ENCODE measurements at regions not wholly inside any gene's neighbourhood (a gene's known extent, or its start where the extent isn't known, plus 50 kb on each side); places are given as distances from the start of the nearest gene placed in this dataset.

DNA sequence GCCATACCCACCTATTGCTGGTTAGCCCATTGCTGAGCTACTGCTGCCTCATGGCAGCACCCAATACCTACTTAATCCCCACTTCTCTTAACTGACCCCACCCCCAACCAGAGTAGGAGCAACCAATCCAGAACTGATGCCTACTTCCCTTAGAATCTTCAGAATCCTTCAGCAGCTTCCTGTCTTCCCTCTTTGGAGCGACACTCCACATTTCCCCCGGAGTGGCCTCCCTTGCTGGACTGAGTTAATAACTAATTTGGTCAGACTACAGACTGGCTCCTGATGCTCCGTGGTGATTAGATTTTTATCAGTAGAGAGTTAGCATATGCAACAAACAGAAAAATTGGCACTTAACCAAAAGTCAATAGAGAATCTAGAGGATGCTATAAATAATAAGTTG lies 51.2 kb upstream of the UBR2 start:
- Histone ChIP-seq H3K36me3 (ENCODE audit: control insufficient read depth in 2 of 2, extremely low read depth in 1 of 2, insufficient read depth in 2 of 2, low read length in 2 of 2) (no peaks in the 10 kb centered on the region), H3K27ac (ENCODE audit: control insufficient read depth, insufficient read depth, low read length) (no peak overlapping the region), H3K4me3 (ENCODE audit: control insufficient read depth in 2 of 3, extremely low read depth in 1 of 3, insufficient read depth in 2 of 3, low read depth in 1 of 3, low read length in 3 of 3) (no peak overlapping the region), H3K79me2 (ENCODE audit: control insufficient read depth, insufficient read depth, low read length) (no peaks in the 10 kb centered on the region), H3K27me3 (ENCODE audit: control insufficient read depth, extremely low read depth, insufficient read depth, low read length) (no peaks in the 10 kb centered on the region), H3K4me1 (ENCODE audit: control insufficient read depth, extremely low read depth, insufficient read depth, low read length) (no peaks in the 10 kb centered on the region), H3K4me2 (ENCODE audit: control insufficient read depth, extremely low read depth, insufficient read depth, low read depth, low read length) (no peak overlapping the region), H4K20me1 (ENCODE audit: control insufficient read depth, extremely low read depth, insufficient read depth, low read length) (no peaks in the 10 kb centered on the region), H3K9ac (ENCODE audit: control insufficient read depth, extremely low read depth, insufficient read depth, low read length) (no peak overlapping the region), H2AFZ (ENCODE audit: control insufficient read depth, low read length) (no peak overlapping the region), H3K9me3 (ENCODE audit: control insufficient read depth, low read depth, low read length) (no peaks in the 10 kb centered on the region), H3K9me1 (ENCODE audit: control insufficient read depth, extremely low read depth, insufficient read depth, low read length) (no peaks in the 10 kb centered on the region)
- no peak for FAIRE-seq
- TF ChIP-seq, protein P1, sequence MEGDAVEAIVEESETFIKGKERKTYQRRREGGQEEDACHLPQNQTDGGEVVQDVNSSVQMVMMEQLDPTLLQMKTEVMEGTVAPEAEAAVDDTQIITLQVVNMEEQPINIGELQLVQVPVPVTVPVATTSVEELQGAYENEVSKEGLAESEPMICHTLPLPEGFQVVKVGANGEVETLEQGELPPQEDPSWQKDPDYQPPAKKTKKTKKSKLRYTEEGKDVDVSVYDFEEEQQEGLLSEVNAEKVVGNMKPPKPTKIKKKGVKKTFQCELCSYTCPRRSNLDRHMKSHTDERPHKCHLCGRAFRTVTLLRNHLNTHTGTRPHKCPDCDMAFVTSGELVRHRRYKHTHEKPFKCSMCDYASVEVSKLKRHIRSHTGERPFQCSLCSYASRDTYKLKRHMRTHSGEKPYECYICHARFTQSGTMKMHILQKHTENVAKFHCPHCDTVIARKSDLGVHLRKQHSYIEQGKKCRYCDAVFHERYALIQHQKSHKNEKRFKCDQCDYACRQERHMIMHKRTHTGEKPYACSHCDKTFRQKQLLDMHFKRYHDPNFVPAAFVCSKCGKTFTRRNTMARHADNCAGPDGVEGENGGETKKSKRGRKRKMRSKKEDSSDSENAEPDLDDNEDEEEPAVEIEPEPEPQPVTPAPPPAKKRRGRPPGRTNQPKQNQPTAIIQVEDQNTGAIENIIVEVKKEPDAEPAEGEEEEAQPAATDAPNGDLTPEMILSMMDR (optimal IDR thresholded peaks at IDR 0.05 in 1 of 3, IDR thresholded peaks at IDR 0.05 in 1 of 3, conservative IDR thresholded peaks at IDR 0.05 in 1 of 3; ENCODE audit: extremely low read depth in 1 of 3, insufficient read depth in 2 of 3, low read length in 3 of 3): no peak
- no peak for TF ChIP-seq EZH2 (IDR thresholded peaks at IDR 0.05; ENCODE audit: low read length)
- DNase-seq (ENCODE audit: low read depth, low spot score): no peak
- dilution Hi-C loops (cut with MboI; ENCODE audit: extremely low pct_ligation_motif_present, low sequenced_read_pairs): no loop called here

DNA sequence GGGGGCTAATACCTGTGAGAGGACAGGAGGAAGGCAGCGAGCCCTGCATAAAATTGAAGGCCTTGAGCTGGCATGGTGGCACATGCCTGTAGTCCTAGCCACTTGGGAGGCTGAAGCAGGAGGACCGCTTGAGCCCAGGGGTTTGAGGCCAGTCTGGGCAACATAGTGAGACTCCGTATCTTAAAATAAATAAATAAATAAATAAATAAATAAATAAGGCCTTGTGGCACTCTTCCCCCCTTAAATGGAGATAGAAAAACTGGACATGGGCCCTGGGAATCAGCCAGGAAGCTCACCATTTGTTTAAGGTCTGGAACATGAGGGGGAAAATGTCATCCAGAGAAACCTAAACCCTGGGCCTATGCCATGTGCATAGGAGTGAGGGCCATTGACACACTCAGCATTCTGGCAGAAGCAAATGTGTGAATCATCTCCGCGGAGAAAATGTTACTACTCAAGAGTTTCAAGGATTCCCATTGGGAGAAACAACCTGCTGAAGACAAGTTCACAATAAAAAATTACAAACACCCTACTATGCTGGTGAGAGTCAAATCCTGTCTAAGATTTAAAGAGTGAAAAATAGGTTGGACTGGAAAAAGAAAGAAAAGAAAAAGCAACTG lies 51.9 kb upstream of the UBR2 start:
- H3K79me2 ChIP-seq (ENCODE audit: control insufficient read depth, insufficient read depth, low read length): no peaks in the 10 kb centered on the region
- H3K4me3 ChIP-seq (ENCODE audit: control insufficient read depth in 2 of 3, extremely low read depth in 1 of 3, insufficient read depth in 2 of 3, low read depth in 1 of 3, low read length in 3 of 3): no peak overlapping the region
- no peaks in the 10 kb centered on the region for H3K27me3 ChIP-seq (ENCODE audit: control insufficient read depth, extremely low read depth, insufficient read depth, low read length)
- no peak overlapping the region for H2AFZ ChIP-seq (ENCODE audit: control insufficient read depth, low read length)
- TF ChIP-seq EZH2 (IDR thresholded peaks at IDR 0.05; ENCODE audit: low read length): no peak
- TF ChIP-seq, protein P1 (optimal IDR thresholded peaks at IDR 0.05 in 1 of 3, IDR thresholded peaks at IDR 0.05 in 1 of 3, conservative IDR thresholded peaks at IDR 0.05 in 1 of 3; ENCODE audit: extremely low read depth in 1 of 3, insufficient read depth in 2 of 3, low read length in 3 of 3): no peak
- DNase-seq (ENCODE audit: low read depth, low spot score) (no peak), FAIRE-seq (no peak)
- H3K9ac ChIP-seq (ENCODE audit: control insufficient read depth, extremely low read depth, insufficient read depth, low read length): no peak overlapping the region
- H3K9me1 ChIP-seq (ENCODE audit: control insufficient read depth, extremely low read depth, insufficient read depth, low read length): no peaks in the 10 kb centered on the region
- H3K4me1 ChIP-seq (ENCODE audit: control insufficient read depth, extremely low read depth, insufficient read depth, low read length): no peaks in the 10 kb centered on the region
- no peaks in the 10 kb centered on the region for H3K36me3 ChIP-seq (ENCODE audit: control insufficient read depth in 2 of 2, extremely low read depth in 1 of 2, insufficient read depth in 2 of 2, low read length in 2 of 2)
- no peaks in the 10 kb centered on the region for H3K9me3 ChIP-seq (ENCODE audit: control insufficient read depth, low read depth, low read length)
- dilution Hi-C loops (cut with MboI; ENCODE audit: extremely low pct_ligation_motif_present, low sequenced_read_pairs): no loop called here
- no peaks in the 10 kb centered on the region for H4K20me1 ChIP-seq (ENCODE audit: control insufficient read depth, extremely low read depth, insufficient read depth, low read length)
- H3K4me2 ChIP-seq (ENCODE audit: control insufficient read depth, extremely low read depth, insufficient read depth, low read depth, low read length): no peak overlapping the region
- H3K27ac ChIP-seq (ENCODE audit: control insufficient read depth, insufficient read depth, low read length): no peak overlapping the region

Measured in keratinocyte (primary cell).